ENCODE measurements at regions not wholly inside any gene's neighbourhood (a gene's known extent, or its start where the extent isn't known, plus 50 kb on each side); places are given as distances from the start of the nearest gene placed in this dataset.

DNA sequence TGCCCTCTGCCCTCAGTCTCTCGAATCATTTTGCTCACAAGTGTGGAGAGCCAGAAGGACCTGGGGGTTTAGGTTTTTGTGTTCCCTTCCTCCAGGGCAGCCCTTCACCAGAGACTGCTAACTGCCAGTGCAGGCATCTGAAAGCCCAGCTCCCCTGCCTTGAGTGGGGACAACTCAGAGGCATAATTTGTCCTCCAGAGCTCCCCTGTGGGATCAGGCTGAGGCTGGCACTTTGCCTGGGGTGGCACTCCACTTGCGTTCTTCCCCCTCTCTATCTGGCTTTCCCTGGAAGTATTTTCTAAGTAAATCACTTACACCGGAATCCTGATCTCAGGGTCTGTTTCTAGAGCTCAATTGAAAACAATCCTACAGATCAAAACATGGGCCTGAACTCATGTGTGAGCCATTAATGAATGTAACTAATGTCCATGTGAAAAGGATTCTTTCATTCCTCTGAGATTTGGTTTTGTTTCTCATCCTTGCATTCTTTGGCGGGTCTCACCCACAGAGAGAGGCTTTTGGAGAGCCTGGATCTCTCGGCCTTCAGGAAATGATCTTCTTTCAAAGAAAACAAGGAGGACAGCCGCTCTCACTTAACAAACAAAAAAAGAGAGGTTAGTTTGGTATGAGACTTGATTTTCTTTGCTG lies 125.7 kb upstream of the RIPOR2 start:
- in situ Hi-C loops (cut with HindIII; ENCODE audit: low sequenced_read_pairs): no loop called here

DNA sequence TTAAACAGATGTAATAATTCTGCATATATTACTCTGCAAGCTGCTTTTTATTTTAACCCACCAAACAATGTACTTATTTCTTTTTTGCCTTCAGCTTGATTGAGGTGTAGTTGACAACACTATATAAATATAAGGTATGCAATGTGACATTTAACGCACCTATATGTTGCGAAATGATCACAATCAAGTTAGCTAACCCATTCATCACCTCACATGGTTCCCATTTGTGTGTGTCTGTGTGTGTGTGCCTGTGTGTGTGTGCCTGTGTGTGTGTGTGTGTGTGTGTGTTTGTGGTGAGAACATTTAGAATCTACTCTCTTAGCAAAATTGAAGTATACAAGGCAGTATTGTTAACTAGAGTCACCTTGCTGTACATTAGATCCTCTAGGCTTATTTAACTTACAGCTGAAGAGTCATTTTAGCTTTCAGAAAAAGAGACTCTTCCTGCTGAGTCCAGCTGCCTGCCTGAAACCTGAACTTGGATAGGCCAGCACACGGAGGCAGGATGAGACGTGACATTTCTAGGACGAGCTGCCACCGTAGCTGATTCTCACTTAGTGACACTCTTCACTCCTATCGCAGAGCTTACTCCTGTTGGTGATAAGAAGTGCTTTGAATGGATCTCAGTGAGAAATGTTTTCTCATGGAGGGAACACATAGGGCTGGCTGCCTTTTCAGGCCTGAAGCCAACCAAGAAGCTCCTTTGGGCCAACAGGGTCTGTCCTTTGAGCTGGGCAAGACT lies 126.5 kb upstream of the RIPOR2 start:
- in situ Hi-C loops (cut with HindIII; ENCODE audit: low sequenced_read_pairs): no loop called here

DNA sequence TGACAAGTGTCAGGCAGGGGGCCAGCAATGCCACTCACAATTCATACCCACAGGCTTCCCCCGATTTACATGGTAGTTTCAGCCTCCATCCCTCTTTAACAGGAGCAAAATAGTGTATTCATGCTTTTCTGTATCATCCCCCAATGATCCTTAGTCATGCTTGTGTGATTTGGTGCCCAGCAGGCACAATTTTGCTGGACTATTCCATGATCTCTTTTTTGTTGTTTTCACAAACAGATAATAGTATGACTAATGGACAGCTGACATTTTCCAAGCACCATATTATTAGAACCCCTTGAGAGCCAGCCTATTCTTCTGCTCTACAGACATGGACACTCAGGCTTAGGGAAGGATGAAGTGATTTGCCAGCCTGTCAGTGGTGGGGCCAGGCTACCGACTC lies 128.2 kb upstream of the RIPOR2 start:
- in situ Hi-C loops (cut with HindIII; ENCODE audit: low sequenced_read_pairs): no loop called here

DNA sequence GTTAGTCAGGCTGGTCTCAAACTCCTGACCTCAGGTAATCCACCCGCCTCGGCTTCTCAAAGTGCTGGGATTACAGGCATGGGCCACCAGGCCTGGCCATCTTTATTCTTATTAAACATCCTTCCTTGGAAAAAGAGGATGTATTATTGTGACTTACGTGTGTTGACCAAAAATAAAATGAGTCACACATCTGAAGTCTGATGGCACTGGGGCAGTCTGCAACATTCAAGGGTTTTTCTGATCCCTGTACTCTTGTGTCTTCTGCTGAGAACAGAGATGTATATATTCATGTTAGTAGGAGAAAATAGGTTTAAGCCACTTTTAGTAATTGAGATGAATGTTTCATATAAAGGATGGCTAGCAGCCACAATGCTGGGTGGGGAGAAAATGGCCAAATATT lies 129.9 kb upstream of the RIPOR2 start:
- in situ Hi-C loops (cut with HindIII; ENCODE audit: low sequenced_read_pairs): no loop called here

DNA sequence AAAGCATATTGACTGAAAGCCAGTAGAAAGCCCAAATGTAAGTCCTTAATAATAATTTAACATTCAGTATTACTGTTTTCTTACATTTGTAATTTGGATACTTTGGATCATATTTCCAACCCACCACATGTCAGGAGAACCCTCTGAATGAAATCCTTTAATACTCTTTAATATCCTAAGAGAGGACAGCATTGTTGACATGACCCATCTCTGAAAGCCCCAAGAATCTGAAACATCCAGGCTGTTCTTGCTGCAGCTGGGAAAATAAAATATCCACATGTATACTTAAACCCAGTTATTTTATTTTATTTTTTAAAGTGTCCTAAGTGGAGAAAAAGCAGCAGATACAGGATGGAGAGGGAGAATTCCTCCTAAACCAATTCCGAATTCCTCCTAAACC lies 130.8 kb upstream of the RIPOR2 start:
- in situ Hi-C loops (cut with HindIII; ENCODE audit: low sequenced_read_pairs): no loop called here

DNA sequence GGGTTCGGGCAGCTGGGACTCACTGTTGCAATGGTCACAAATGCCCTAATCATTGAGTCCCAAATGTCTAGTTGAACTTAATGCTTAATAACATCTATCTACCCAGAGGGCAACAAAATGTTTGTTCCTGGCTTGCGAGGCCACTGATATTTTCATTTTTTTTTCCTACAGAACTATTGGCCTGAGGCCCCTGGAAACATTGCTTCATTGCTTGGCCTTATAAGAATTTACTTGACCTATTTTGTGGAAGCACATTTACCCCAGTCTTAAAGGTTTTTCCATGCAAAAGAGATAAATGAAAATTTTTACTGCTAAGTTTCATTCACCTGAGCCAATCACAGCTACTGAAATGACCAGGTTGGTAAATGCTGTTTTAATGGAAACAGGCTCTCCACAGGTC lies 133.1 kb upstream of the RIPOR2 start:
- in situ Hi-C loops (cut with HindIII; ENCODE audit: low sequenced_read_pairs): no loop called here

DNA sequence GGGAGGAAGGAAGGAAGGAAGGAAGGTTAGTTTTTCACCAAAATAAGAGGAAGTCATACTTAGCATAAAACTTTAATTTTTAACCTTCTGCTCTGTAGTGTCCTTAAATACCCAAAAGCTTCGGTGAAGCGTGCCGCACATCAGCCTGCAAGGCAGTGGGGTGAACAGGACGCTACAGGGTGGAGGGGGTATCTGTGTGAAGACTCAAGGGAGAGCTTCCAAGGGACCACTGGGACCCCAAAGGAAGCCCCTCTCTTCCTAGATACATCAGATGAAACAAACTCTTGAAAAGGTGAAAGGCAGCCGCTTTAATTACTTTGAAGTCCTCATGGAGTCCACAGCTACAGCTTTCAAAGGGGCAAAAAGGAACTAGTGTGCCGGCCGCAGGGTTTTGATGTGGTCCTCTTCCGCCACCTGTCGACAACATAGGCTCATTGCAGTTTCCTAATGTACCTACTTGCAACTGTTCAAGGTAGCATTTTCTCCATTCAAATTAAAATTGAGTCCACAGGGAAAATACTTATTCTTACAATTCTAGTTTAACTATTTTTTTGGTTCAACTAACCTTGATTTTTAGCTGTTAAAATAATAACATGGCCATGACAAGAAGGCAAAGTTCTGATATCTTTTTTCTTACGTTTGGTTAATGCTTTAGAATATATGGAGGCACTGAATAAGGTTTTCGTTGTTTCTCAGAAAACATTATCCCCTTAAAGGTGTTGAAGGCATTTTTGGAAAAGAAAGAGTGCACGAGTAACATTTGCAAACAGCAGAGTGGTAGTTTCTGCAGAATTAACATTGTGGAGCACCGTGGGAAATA lies 135.0 kb upstream of the RIPOR2 start:
- in situ Hi-C loops (cut with HindIII; ENCODE audit: low sequenced_read_pairs): no loop called here

DNA sequence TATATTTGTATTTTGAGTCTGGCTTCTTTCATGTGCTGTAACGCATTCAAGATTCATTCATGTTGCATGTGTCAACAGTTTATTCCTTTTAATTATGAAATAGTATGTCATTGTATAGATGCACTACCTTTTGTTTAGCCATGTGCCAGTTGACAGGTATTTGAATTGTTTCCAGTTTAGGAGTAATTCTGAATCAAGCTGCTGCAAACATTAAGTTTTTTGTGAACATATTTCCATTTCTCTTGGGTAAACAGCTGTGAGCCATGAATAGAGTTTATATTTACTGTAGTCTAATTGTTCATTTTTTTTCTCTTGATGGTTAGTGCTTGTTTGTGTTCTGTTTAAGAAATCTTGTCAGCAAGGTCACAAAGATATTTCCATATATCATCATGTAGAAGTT lies 142.4 kb upstream of the RIPOR2 start:
- in situ Hi-C loops (cut with HindIII; ENCODE audit: low sequenced_read_pairs): no loop called here

DNA sequence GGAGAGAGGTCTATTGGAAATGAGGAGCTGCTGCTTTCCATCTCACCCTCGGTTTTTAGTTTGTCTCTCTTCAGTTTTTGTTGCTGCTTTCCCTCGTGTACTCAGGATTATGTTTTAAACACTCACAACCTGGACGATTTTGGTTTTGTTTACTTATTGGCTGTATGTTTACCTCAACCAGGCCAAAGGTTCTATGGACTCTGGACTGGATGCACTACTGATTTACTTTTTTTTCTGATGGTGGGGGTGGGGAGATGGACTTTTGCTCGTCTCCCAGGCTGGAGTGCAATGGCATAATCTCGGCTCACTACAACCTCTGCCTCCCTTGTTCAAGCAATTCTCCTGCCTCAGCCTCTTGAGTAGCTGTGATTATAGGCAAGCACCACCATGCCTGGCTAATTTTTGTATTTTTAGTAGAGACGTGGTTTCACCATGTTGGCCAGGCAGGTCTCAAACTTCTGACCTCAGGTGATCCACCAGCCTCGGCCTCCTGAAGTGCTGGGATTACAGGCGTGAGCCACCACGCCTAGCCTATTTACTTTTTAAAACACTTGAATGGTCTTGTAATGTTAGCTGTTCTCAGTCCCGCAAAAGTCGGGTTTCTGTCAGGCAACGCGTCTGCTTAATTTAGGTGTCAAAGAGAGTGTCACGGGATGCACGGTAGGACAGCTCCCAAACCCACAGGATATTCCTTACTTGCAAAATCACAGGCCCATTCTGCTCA lies 148.2 kb upstream of the RIPOR2 start:
- in situ Hi-C loops (cut with HindIII; ENCODE audit: low sequenced_read_pairs): no loop called here

DNA sequence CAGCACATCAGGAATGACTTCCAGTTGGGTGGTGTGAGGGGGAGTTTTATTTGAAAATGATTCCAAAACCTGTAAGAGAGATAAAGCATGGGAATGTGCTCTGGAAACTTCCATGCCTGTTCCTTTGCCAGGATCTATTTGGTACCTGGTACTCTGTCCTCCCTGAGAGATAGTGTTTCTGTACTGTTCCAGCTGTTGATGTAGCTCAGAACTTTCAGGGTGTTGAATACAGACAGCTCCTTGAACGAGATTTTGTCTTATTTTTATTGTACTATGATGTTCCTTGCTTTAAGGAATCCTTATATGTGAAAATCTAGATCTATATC lies 148.7 kb upstream of the RIPOR2 start:
- in situ Hi-C loops (cut with HindIII; ENCODE audit: low sequenced_read_pairs): no loop called here

DNA sequence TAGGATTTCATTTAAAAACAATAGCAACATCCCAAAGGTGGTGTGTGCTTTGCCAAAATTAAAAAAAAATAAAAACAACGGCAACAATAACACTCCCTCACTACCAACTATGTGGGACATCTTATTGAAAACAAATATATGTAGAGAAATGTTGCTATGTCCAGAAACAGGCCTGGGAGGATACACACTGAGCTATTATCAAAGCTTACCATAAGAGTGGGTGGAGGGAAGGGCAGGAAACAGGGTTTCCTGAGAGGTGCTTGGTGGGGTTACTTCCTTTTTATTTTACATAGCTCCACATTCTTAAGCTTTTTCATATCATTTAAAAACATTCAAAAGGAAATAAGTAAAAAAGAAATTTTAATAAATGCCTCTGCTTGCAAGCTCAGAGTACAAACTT lies 150.0 kb upstream of the RIPOR2 start:
- in situ Hi-C loops (cut with HindIII; ENCODE audit: low sequenced_read_pairs): no loop called here

DNA sequence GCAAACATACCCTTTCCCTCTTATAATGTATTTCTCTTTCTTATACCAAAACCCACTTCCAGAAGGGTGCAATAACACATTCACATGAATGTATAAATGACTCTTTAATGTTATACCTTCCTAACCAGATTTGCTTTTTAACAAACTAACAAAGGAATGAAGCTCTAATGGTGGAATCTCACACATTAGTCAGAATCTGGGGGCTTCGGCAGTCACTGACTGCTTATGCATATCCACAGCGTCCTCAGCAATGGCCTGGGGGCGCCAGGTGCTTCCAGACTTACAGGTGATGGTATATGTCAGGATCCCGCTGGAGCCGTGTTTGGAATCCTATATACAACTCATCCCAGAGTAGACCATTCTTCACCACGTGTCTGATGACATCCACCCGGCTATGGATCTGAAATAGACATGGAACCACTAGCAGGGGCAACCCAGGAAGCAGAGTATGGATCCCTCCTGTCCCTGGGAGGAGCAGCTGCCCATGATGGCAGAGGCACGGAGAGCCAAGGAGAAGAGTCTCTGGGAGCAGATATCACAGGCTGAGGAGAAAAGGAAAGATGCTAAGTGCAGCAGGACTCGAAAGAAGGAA lies 150.8 kb upstream of the RIPOR2 start:
- in situ Hi-C loops (cut with HindIII; ENCODE audit: low sequenced_read_pairs): no loop called here

DNA sequence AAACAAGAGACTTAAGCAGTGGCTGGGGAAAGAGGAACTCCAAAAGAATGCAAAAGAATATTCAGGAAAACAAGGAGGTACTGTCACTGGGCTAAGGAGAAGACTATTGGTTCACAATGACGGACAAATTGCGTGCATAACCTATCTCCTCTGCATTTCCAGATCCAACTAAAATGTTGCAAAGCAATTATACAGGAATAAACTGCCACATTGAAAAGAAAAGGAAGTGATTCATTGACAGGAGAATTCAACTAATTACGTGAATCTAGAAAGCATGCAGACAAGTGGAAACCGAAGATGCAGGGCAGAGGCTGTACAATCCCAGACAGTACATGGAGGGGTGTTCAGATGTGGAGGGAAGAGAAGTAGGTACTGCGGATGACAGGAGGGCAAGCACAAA lies 152.8 kb upstream of the RIPOR2 start:
- in situ Hi-C loops (cut with HindIII; ENCODE audit: low sequenced_read_pairs): no loop called here

DNA sequence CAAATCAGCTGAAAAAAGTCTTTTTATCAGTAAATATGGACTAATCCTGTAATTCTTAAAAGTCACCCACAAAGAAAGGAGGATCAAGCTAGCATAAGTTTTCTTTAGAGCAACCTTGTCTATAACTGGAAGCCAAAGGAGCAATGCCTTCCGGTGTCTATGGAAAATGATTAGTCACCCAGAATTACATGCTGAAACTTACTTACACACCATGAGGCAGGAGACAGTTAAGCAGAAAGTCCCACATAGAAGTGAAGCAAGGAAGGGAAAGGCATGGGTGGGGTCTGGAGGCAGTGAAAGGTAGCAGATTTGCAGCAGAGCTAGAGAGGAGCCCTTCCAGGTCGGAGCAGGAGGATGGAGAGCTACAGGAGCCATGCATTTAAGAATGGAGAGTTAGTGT lies 153.7 kb upstream of the RIPOR2 start:
- in situ Hi-C loops (cut with HindIII; ENCODE audit: low sequenced_read_pairs): no loop called here

DNA sequence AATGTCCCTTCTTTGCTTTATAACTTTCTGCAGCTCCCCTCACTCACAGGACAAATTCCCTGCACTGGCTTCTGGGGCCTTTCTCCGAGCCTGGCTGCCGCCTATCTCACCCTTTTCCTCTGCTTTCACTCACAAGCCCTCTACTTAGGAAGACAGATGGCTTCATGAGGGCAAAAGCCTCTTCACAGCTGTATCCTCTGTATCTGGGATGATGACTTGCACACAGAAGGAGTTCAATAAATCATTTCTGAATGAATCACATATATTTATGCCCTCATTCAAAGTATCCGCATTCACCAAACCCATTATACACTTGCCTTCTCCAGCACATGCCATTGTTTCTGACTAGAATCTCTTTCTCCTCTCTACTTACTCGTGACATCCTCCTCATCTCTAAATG lies 159.0 kb upstream of the RIPOR2 start:
- in situ Hi-C loops (cut with HindIII; ENCODE audit: low sequenced_read_pairs): no loop called here

DNA sequence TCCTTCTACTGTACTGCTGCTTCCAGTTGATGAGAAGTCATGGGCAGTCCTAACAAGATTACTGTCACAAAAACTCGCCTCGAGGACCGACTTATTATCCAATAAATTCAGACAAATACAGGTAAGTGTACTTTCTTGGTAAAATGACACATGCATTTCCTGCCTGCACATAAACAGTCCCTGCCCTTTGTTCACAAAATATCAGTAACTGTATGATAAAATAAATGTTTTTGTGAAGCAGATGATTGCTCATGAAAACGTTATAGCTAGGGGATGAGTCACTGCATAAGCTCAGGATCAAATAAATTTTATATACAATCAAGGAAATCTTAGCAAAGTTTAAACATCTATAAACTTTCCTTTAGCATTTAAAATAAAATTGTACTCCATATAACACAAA lies 164.5 kb upstream of the RIPOR2 start:
- in situ Hi-C loops (cut with HindIII; ENCODE audit: low sequenced_read_pairs): no loop called here

DNA sequence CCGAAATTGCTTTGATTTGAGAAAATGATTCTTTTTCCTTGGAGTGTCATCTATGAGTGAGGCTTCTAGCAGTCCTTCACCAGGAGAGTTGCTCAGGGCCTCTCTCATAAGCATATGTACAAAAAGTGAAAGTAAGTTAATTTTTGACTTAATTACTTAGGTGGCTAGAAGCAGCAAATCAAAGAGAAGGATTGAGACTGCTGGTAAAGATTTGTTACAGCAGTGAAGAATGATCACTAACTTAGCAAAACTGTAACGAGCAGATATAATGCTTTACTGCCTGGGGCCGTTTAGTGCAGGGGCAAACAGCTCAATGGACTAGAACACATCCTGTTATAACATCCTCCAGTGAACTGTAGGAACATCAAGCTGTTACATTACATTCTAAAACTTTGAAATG lies 167.8 kb upstream of the RIPOR2 start:
- in situ Hi-C loops (cut with HindIII; ENCODE audit: low sequenced_read_pairs): no loop called here

DNA sequence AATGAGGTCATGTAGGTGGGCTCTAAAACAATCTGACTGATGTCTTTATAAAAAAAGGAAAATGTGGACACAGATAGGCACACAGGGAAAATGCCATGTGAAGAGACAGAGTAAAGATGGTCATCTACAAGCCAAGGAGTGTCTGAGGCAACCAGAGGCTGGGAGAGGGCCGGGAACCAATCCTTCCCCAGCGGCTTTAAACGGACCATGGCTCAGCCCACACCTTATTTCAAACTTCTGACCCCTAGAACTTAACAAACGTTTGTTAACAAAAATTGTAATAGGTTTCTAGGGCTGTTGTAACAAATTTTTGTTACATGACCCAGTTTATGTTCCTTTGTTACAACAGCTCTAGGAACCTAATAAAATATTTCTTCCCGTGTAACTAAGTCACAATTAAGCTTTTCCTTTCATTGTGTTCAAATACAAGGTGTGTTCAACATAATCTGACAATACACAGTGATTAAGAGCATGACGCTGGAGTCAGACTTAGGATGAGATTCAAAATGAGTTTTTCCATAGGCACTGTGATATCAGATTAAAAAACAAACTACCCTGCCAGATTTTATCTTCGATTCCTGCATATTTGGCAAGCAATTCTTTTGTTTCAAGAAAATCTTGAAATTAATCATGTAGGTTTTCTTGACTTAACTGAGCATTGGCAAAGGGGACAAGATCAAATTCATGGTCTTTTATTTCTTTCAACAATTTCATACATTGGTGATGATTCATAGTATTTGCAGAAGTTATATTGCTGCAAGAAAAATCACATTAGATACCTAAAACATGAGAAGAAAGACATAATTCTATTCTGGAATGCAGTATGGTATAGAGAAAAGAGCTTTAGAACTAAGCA lies 169.5 kb upstream of the RIPOR2 start:
- in situ Hi-C loops (cut with HindIII; ENCODE audit: low sequenced_read_pairs): no loop called here

DNA sequence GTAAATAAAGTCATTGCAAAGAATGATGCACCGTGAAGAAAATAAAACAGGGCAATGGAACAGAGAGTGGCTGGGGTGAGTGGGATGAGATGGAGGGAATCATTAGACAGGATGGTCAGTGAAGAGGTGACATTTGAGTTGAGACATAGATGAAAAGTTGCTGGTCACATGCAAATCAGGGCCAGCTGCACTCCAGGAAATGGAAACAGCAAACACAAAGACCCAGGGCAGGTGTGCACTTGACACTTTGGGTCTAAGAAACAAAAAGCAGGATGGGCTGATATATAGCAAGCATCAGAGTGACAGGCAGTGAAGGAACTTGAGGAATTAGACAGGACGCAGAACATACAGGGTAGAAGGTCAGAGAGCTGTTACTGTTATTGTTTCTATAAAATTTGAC lies 171.5 kb upstream of the RIPOR2 start:
- in situ Hi-C loops (cut with HindIII; ENCODE audit: low sequenced_read_pairs): no loop called here

DNA sequence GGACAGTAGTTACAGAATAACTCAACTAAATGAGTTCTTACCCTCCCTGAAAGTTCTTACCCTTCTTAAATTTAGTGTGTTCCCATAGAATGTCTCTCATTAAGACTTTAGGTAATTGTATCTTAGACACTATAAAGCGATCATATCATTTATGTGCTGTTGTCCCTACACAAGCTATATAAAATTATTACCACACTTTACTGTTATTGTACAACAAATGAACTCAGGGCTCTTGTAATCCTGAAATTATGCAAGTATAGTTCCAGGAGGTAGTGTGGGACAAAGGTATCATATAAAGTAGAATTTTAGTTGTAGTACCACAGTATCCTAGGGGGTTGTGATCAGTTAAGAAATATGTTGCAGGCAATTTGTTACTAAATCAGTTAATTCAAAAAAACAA lies 167.4 kb upstream of the CARMIL1 start:
- in situ Hi-C loops (cut with HindIII; ENCODE audit: low sequenced_read_pairs): no loop called here
